ENCODE measurements at regions not wholly inside any gene's neighbourhood (a gene's known extent, or its start where the extent isn't known, plus 50 kb on each side); places are given as distances from the start of the nearest gene placed in this dataset.

DNA sequence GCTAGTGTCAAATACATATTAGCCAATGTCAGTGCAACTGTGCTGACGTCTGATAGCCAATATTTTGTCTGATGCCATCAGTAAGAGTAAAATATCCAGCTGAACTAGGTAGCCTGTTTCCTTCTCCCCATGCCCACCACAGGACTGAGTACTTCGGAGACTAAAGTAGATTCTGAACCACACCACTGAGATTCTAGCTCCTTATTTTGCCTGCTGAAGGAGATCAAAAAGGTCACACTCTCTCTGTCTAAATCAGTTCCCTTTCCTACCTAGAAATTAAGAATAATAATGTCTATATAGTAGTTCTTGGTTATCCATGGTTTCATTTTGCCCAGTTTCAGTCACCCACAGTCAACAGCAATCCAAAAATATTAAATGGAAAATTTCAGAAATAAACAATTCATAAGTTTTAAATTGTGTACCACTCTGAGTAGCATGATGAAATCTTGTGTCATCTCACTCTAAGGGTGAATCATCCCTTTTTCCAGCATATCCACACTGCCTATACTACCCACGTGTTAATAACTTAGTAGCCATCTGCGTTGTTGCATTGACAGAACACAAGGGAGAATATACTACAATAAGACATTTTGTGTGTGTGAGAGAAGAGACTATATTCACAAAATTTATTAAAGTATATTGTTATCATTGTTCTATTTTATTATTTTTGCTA, 1043.3 kb upstream of the PIK3C3 start:
- Histone ChIP-seq H3K27me3 (ENCODE audit: control insufficient read depth in 4 of 4, insufficient read depth in 4 of 4, low read length in 3 of 4) (no peaks in the 10 kb centered on the region), H3K27ac (ENCODE audit: low read depth in 1 of 2, low read length in 2 of 2) (no peak overlapping the region), H3K9me3 (ENCODE audit: control insufficient read depth in 4 of 4, low read length in 3 of 4) (no peaks in the 10 kb centered on the region), H3K9ac (ENCODE audit: low read depth in 1 of 2, low read length in 2 of 2) (no peak overlapping the region), H3K4me1 (ENCODE audit: control insufficient read depth in 4 of 4, insufficient read depth in 4 of 4, low read length in 3 of 4) (no peaks in the 10 kb centered on the region), H3K36me3 (ENCODE audit: control insufficient read depth in 4 of 4, insufficient read depth in 3 of 4, low read depth in 1 of 4, low read length in 3 of 4) (no peaks in the 10 kb centered on the region), H3K4me3 (ENCODE audit: low read depth in 1 of 3, low read length in 3 of 3) (no peak overlapping the region)
- 71% methylated on average over 4 of the region's 4 CpGs for whole genome bisulfite sequencing
- no peak for DNase-seq (ENCODE audit: low spot score)
- TF ChIP-seq, protein P1, sequence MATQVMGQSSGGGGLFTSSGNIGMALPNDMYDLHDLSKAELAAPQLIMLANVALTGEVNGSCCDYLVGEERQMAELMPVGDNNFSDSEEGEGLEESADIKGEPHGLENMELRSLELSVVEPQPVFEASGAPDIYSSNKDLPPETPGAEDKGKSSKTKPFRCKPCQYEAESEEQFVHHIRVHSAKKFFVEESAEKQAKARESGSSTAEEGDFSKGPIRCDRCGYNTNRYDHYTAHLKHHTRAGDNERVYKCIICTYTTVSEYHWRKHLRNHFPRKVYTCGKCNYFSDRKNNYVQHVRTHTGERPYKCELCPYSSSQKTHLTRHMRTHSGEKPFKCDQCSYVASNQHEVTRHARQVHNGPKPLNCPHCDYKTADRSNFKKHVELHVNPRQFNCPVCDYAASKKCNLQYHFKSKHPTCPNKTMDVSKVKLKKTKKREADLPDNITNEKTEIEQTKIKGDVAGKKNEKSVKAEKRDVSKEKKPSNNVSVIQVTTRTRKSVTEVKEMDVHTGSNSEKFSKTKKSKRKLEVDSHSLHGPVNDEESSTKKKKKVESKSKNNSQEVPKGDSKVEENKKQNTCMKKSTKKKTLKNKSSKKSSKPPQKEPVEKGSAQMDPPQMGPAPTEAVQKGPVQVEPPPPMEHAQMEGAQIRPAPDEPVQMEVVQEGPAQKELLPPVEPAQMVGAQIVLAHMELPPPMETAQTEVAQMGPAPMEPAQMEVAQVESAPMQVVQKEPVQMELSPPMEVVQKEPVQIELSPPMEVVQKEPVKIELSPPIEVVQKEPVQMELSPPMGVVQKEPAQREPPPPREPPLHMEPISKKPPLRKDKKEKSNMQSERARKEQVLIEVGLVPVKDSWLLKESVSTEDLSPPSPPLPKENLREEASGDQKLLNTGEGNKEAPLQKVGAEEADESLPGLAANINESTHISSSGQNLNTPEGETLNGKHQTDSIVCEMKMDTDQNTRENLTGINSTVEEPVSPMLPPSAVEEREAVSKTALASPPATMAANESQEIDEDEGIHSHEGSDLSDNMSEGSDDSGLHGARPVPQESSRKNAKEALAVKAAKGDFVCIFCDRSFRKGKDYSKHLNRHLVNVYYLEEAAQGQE (IDR thresholded peaks at IDR 0.05): no peak
- TF ChIP-seq FOXA2 (IDR thresholded peaks at IDR 0.05) (no peak), FOXA1 (IDR thresholded peaks at IDR 0.05) (no peak), SP1 (IDR thresholded peaks at IDR 0.05) (no peak), NR2F2 (IDR thresholded peaks at IDR 0.05) (no peak), ATF3 (IDR thresholded peaks at IDR 0.05) (no peak), EGR1 (IDR thresholded peaks at IDR 0.05; ENCODE audit: low read depth in 2 of 2) (no peak), GABPA (IDR thresholded peaks at IDR 0.05 in 1 of 2, conservative IDR thresholded peaks at IDR 0.05 in 1 of 2) (no peak)
- TF ChIP-seq, protein P2, sequence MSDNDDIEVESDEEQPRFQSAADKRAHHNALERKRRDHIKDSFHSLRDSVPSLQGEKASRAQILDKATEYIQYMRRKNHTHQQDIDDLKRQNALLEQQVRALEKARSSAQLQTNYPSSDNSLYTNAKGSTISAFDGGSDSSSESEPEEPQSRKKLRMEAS (IDR thresholded peaks at IDR 0.05): no peak

DNA sequence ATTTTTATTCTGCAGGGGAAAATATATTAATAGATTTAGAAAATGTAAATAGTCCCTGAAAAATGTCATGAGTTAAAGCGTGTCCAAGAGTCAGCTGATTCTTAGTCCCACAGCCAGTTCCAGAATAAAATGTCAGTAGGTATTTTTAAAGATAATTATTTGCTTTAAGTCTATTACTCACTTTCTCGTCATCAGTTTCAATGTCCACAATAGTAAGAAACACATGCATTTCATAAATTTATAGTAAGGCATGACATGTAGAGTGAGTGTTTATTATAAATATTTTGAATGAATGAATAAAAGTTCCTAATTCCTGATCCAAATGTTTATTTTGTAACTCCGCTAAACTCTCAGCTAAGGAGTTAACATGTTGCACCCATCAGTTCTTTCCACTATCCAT, 1044.0 kb upstream of the PIK3C3 start:
- Histone ChIP-seq H3K9ac (ENCODE audit: low read depth in 1 of 2, low read length in 2 of 2) (no peak overlapping the region), H3K4me3 (ENCODE audit: low read depth in 1 of 3, low read length in 3 of 3) (no peak overlapping the region), H3K27me3 (ENCODE audit: control insufficient read depth in 4 of 4, insufficient read depth in 4 of 4, low read length in 3 of 4) (no peaks in the 10 kb centered on the region), H3K27ac (ENCODE audit: low read depth in 1 of 2, low read length in 2 of 2) (no peak overlapping the region), H3K4me1 (ENCODE audit: control insufficient read depth in 4 of 4, insufficient read depth in 4 of 4, low read length in 3 of 4) (no peaks in the 10 kb centered on the region), H3K36me3 (ENCODE audit: control insufficient read depth in 4 of 4, insufficient read depth in 3 of 4, low read depth in 1 of 4, low read length in 3 of 4) (no peaks in the 10 kb centered on the region), H3K9me3 (ENCODE audit: control insufficient read depth in 4 of 4, low read length in 3 of 4) (no peaks in the 10 kb centered on the region)
- DNase-seq (ENCODE audit: low spot score): no peak
- 83% methylated on average over 3 of the region's 3 CpGs for WGBS
- TF ChIP-seq FOXA1 (IDR thresholded peaks at IDR 0.05) (no peak), NR2F2 (IDR thresholded peaks at IDR 0.05) (no peak), EGR1 (IDR thresholded peaks at IDR 0.05; ENCODE audit: low read depth in 2 of 2) (no peak), SP1 (IDR thresholded peaks at IDR 0.05) (no peak), YY1 (IDR thresholded peaks at IDR 0.05) (no peak), ATF3 (IDR thresholded peaks at IDR 0.05) (no peak), HNF4G (IDR thresholded peaks at IDR 0.05) (no peak), CTCF (IDR thresholded peaks at IDR 0.05; ENCODE audit: low read depth, low read length, missing input control) (no peak), JUND (IDR thresholded peaks at IDR 0.05) (no peak), RAD21 (IDR thresholded peaks at IDR 0.05) (no peak), TAF1 (conservative IDR thresholded peaks at IDR 0.05) (no peak), HNF4A (conservative IDR thresholded peaks at IDR 0.05) (no peak), GABPA (IDR thresholded peaks at IDR 0.05 in 1 of 2, conservative IDR thresholded peaks at IDR 0.05 in 1 of 2) (no peak), FOXA2 (IDR thresholded peaks at IDR 0.05) (no peak), RXRA (IDR thresholded peaks at IDR 0.05) (no peak)
- TF ChIP-seq, protein P2 (IDR thresholded peaks at IDR 0.05): no peak
- TF ChIP-seq, protein P3, sequence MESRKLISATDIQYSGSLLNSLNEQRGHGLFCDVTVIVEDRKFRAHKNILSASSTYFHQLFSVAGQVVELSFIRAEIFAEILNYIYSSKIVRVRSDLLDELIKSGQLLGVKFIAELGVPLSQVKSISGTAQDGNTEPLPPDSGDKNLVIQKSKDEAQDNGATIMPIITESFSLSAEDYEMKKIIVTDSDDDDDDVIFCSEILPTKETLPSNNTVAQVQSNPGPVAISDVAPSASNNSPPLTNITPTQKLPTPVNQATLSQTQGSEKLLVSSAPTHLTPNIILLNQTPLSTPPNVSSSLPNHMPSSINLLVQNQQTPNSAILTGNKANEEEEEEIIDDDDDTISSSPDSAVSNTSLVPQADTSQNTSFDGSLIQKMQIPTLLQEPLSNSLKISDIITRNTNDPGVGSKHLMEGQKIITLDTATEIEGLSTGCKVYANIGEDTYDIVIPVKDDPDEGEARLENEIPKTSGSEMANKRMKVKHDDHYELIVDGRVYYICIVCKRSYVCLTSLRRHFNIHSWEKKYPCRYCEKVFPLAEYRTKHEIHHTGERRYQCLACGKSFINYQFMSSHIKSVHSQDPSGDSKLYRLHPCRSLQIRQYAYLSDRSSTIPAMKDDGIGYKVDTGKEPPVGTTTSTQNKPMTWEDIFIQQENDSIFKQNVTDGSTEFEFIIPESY (IDR thresholded peaks at IDR 0.05): no peak
- TF ChIP-seq, protein P1 (IDR thresholded peaks at IDR 0.05): no peak

All from liver (tissue), 8 donors.